Endothelial cell of umbilical vein (primary cell): ENCODE measurements at regions not wholly inside any gene's neighbourhood (a gene's known extent, or its start where the extent isn't known, plus 50 kb on each side); places are given as distances from the start of the nearest gene placed in this dataset.

Experiments
- BruUV-seq: library from RNA; stranded (reverse); fragments of 400-500 nt; replicated peaks from 2 replicates; lab custom pipeline; 2021; lab: Mats Ljungman, UMichigan
- CTCF ChIA-PET: fragments of 300-600, 350-600 bp; sonication (Branson Sonifier 250); formaldehyde crosslinking; loops from one replicate; lab custom pipeline; 2021; ENCODE audit warnings: antibody characterized with exemption, inconsistent platforms; lab: Charles Lee
- POLR2A ChIA-PET: fragments of 300-600, 350-600 bp; sonication (Branson Sonifier 250); formaldehyde crosslinking; loops from one replicate; lab custom pipeline; 2021; ENCODE audit warnings: antibody characterized with exemption, inconsistent platforms; lab: Charles Lee
- DNase-seq: peaks from one replicate; pipeline ENCODE4 v3.0.0-alpha.2; 2011; ENCODE audit warnings: low read depth, low spot score
- FAIRE-seq: peaks from 2 replicates; lab custom pipeline; 2011; peaks lifted over from hg19 to GRCh38; lab: Jason Lieb, UNC
- H2AFZ ChIP-seq: 2 replicates; pipeline ENCODE4 v1.6.0; 2012; ENCODE audit warnings: low read depth, low read length, control low read depth, inconsistent platforms
- H3K27ac ChIP-seq: 2 replicates; pipeline ENCODE4 v1.5.1; 2011; ENCODE audit warnings: low read depth, mild to moderate bottlenecking, control low read depth, low read length, moderate library complexity; ENCODE audit not compliant: insufficient read depth
- H3K27me3 ChIP-seq, 2 experiments: 2 replicates each; pipeline versions ENCODE4 v1.6.0 to v1.6.1; 2011; ENCODE audit warnings: low read length in 2 of 2, mixed read lengths in 1 of 2; ENCODE audit not compliant: control insufficient read depth in 2 of 2, insufficient read depth in 2 of 2
- H3K36me3 ChIP-seq, 2 experiments: 2 replicates in 1 of 2; 3 replicates in 1 of 2; pipeline ENCODE4 v1.5.1; 2011; ENCODE audit warnings: low read length in 2 of 2, mild to moderate bottlenecking in 1 of 2, moderate library complexity in 1 of 2; ENCODE audit not compliant: control insufficient read depth in 2 of 2, insufficient read depth in 2 of 2; ENCODE audit errors: extremely low read depth in 1 of 2
- H3K4me1 ChIP-seq: 3 replicates; pipeline ENCODE4 v1.5.1; 2011; ENCODE audit warnings: mild to moderate bottlenecking, low read length; ENCODE audit not compliant: control insufficient read depth, insufficient read depth; ENCODE audit errors: extremely low read depth
- H3K4me2 ChIP-seq: 2 replicates; pipeline ENCODE4 v1.6.1; 2011; ENCODE audit warnings: low read length, control low read depth, mixed read lengths; ENCODE audit not compliant: insufficient read depth
- H3K4me3 ChIP-seq, 3 experiments: fragments of 200-600 bp in 1 of 3; sonication (generic), shearing (Covaris generic) in 1 of 3; replicated peaks in 1 of 3; 2 replicates each; pipeline ENCODE4 v1.5.1; 2011 to 2016; ENCODE audit warnings: control low read depth in 3 of 3, low read length in 3 of 3, mild to moderate bottlenecking in 2 of 3, inconsistent platforms in 1 of 3, low read depth in 1 of 3, moderate library complexity in 1 of 3; ENCODE audit not compliant: insufficient read depth in 1 of 3
- H3K79me2 ChIP-seq: 2 replicates; pipeline ENCODE4 v1.6.0; 2012; ENCODE audit warnings: low read length, inconsistent platforms; ENCODE audit not compliant: control insufficient read depth, insufficient read depth
- H3K9ac ChIP-seq: replicated peaks from 2 replicates; pipeline ENCODE3; 2011; ENCODE audit warnings: low read length, control low read depth; ENCODE audit not compliant: insufficient read depth; ENCODE audit errors: extremely low read depth
- H3K9me1 ChIP-seq: replicated peaks from 3 replicates; pipeline ENCODE4 v1.6.0; 2011; ENCODE audit warnings: mild to moderate bottlenecking, low read length; ENCODE audit not compliant: control insufficient read depth, insufficient read depth; ENCODE audit errors: extremely low read depth
- H3K9me3 ChIP-seq: replicated peaks from 2 replicates; pipeline ENCODE4 v1.5.1; 2012; ENCODE audit warnings: low read length, inconsistent platforms; ENCODE audit not compliant: control insufficient read depth, insufficient read depth
- H4K20me1 ChIP-seq: replicated peaks from 2 replicates; pipeline ENCODE3; 2011; ENCODE audit warnings: mild to moderate bottlenecking, low read length; ENCODE audit not compliant: control insufficient read depth, insufficient read depth; ENCODE audit errors: extremely low read depth
- EZH2 ChIP-seq: IDR thresholded peaks from 2 replicates; pipeline ENCODE4 v1.6.1; 2012; ENCODE audit warnings: borderline replicate concordance, low read depth, mild to moderate bottlenecking, moderate library complexity, low read length, inconsistent platforms; ENCODE audit not compliant: severe bottlenecking
- GATA2 ChIP-seq: IDR thresholded peaks from 2 replicates; pipeline ENCODE4 v1.7.0; 2011; ENCODE audit warnings: low read depth, mild to moderate bottlenecking, moderate library complexity, mixed read lengths, low read length; ENCODE audit not compliant: insufficient read length, insufficient read depth
- JUN ChIP-seq: IDR thresholded peaks from 2 replicates; pipeline ENCODE4 v1.6.1; 2011; ENCODE audit warnings: borderline replicate concordance, low read depth; ENCODE audit not compliant: insufficient read length, insufficient read depth
- POLR2A ChIP-seq: IDR thresholded peaks from 2 replicates; pipeline ENCODE4 v1.6.1; 2012; ENCODE audit warnings: low read depth, mild to moderate bottlenecking, control low read depth, low read length
- dilution Hi-C: fragments of 300-500 bp; cut with MboI; formaldehyde crosslinking; loops from one replicate; pipeline ENCODE4 v1.15.0; 2019; ENCODE audit warnings: low sequenced_read_pairs; ENCODE audit not compliant: extremely low pct_ligation_motif_present
- intact Hi-C: fragments of 100-400 bp; cut with micrococcal nuclease; formaldehyde crosslinking; loops from one replicate; pipeline ENCODE4 v1.10.0; 2022
- TF ChIP-seq, protein P1 (sequence below): IDR thresholded peaks from 2 replicates; pipeline ENCODE4 v1.6.1; 2011; ENCODE audit not compliant: insufficient read depth, insufficient read length
- TF ChIP-seq, protein P2 (sequence below), 2 donors: IDR thresholded peaks; 1 replicate in 1 of 2; 2 replicates in 1 of 2; pipeline ENCODE4 v1.5.1; 2011; ENCODE audit warnings: low read length in 2 of 2, mild to moderate bottlenecking in 2 of 2, moderate library complexity in 2 of 2, control low read depth in 1 of 2, inconsistent platforms in 1 of 2, low read depth in 1 of 2; ENCODE audit not compliant: insufficient read depth in 1 of 2; ENCODE audit errors: extremely low read depth in 1 of 2

DNA sequence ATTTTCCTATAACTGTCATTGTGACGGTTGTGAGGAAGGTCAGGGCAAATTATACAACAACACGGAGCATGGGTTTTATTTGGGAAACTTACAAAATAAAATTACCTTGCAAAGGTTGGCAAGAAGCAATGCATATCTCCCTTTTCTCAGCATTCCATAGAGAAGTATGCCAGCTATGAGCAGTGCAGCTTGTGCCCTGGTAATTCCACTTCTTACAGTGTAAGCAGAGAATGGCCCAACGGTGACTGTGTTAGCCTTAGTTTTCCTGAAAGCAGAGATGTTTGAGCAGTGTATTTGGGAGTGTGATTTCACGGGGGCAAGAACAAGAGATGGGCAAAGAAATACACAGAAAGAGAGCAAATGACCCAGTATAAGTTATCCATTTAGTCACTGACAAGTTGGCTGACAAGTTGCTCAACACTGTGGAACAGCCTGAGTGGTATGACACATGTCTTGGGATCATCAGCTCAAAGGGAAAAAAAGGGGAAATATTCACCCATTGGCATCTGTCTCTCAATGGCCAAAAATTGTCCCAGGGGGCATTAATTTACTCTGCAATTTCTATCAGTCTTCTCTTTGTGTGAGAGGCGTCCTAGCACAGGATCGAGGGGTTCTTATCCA is 210.9 kb upstream of the NRIP1 start:
- no peaks in the 10 kb centered on the region for H3K4me1 ChIP-seq
- H3K79me2 ChIP-seq, result no peaks in the 10 kb centered on the region
- no peak overlapping the region for H3K27ac ChIP-seq
- BruUV-seq, result no TSS peak
- no peak overlapping the region for H3K4me3 ChIP-seq
- no peak for DNase-seq
- peaks cover 0 to 2% of the 10 kb centered on the region in 2 experiments for H3K27me3 ChIP-seq
- dilution Hi-C loops (no loop called here), intact Hi-C loops (no loop called here)
- H3K4me2 ChIP-seq, result no peak overlapping the region
- no peaks in the 10 kb centered on the region for H3K9me3 ChIP-seq
- no peak for FAIRE-seq
- ChIA-PET CTCF (no interaction called here), POLR2A (no interaction called here)
- no peak for TF ChIP-seq JUN
- TF ChIP-seq GATA2, result no peak
- TF ChIP-seq, protein P1, sequence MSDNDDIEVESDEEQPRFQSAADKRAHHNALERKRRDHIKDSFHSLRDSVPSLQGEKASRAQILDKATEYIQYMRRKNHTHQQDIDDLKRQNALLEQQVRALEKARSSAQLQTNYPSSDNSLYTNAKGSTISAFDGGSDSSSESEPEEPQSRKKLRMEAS, result no peak
- TF ChIP-seq EZH2, result no peak
- TF ChIP-seq, protein P2, sequence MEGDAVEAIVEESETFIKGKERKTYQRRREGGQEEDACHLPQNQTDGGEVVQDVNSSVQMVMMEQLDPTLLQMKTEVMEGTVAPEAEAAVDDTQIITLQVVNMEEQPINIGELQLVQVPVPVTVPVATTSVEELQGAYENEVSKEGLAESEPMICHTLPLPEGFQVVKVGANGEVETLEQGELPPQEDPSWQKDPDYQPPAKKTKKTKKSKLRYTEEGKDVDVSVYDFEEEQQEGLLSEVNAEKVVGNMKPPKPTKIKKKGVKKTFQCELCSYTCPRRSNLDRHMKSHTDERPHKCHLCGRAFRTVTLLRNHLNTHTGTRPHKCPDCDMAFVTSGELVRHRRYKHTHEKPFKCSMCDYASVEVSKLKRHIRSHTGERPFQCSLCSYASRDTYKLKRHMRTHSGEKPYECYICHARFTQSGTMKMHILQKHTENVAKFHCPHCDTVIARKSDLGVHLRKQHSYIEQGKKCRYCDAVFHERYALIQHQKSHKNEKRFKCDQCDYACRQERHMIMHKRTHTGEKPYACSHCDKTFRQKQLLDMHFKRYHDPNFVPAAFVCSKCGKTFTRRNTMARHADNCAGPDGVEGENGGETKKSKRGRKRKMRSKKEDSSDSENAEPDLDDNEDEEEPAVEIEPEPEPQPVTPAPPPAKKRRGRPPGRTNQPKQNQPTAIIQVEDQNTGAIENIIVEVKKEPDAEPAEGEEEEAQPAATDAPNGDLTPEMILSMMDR (IDR thresholded peaks at IDR 0.05; ENCODE audit: extremely low read depth in 1 of 2, insufficient read depth in 1 of 2, low read depth in 1 of 2, low read length in 2 of 2), result no peak
- no peak for TF ChIP-seq POLR2A
- H3K36me3 ChIP-seq, result no peaks in the 10 kb centered on the region
- no peak overlapping the region for H2AFZ ChIP-seq
- H3K9ac ChIP-seq, result no peak overlapping the region
- no peaks in the 10 kb centered on the region for H3K9me1 ChIP-seq
- no peaks in the 10 kb centered on the region for H4K20me1 ChIP-seq
